GM23338 (cell line): ENCODE measurements at regions not wholly inside any gene's neighbourhood (a gene's known extent, or its start where the extent isn't known, plus 50 kb on each side); places are given as distances from the start of the nearest gene placed in this dataset.

ENCODE experiments used
- ATAC-seq: fragments of 200-7000 bp; cut with Tn5 transposase; 3 replicates; pipeline ENCODE4 v1.9.1; 2020
- DNase-seq: peaks from one replicate; pipeline ENCODE4 v3.0.0-alpha.2; 2015; ENCODE audit warnings: low spot score
- H2AFZ ChIP-seq: fragments of 200-600 bp; sonication (generic); 2 replicates; pipeline ENCODE4 v1.8.0; 2016; ENCODE audit warnings: antibody characterized with exemption, mild to moderate bottlenecking, moderate library complexity
- H3F3A ChIP-seq: fragments of 200-600 bp; sonication (generic); replicated peaks from 2 replicates; pipeline ENCODE4 v1.8.0; 2017; ENCODE audit warnings: antibody characterized with exemption, mixed run types, low read depth
- H3K27ac ChIP-seq: fragments of 200-600 bp; sonication (generic); 2 replicates; pipeline ENCODE4 v1.6.1; 2016; ENCODE audit warnings: low read depth
- H3K27me3 ChIP-seq: fragments of 200-600 bp; sonication (generic); 2 replicates; pipeline ENCODE4 v1.8.0; 2016; ENCODE audit warnings: mild to moderate bottlenecking, mixed run types, moderate library complexity; ENCODE audit not compliant: insufficient read depth
- H3K36me3 ChIP-seq: fragments of 200-600 bp; sonication (generic); 2 replicates; pipeline ENCODE4 v1.8.0; 2016; ENCODE audit warnings: mild to moderate bottlenecking; ENCODE audit not compliant: insufficient read depth
- H3K4me1 ChIP-seq: fragments of 200-600 bp; sonication (generic); 2 replicates; pipeline ENCODE4 v1.8.0; 2016; ENCODE audit warnings: mild to moderate bottlenecking, moderate library complexity; ENCODE audit not compliant: insufficient read depth
- H3K4me2 ChIP-seq: fragments of 200-600 bp; sonication (generic); 2 replicates; pipeline ENCODE4 v1.7.1; 2017; ENCODE audit warnings: mixed run types
- H3K4me3 ChIP-seq: fragments of 200-600 bp; sonication (generic); 2 replicates; pipeline ENCODE4 v1.6.1; 2016; ENCODE audit warnings: mixed run types
- H3K79me2 ChIP-seq: fragments of 200-600 bp; sonication (generic); replicated peaks from 2 replicates; pipeline ENCODE4 v1.8.0; 2017; ENCODE audit warnings: mild to moderate bottlenecking; ENCODE audit not compliant: insufficient read depth
- H3K9me2 ChIP-seq: fragments of 200-600 bp; sonication (generic); 2 replicates; pipeline ENCODE4 v1.8.0; 2017; ENCODE audit not compliant: insufficient read depth
- H4K20me1 ChIP-seq: fragments of 200-600 bp; sonication (generic); replicated peaks from 2 replicates; pipeline ENCODE4 v1.8.0; 2017; ENCODE audit warnings: mild to moderate bottlenecking; ENCODE audit not compliant: insufficient read depth
- H3K27ac Mint-ChIP-seq: 2 replicates; pipeline ENCODE4 v1.8.0; 2020; ENCODE audit warnings: inconsistent platforms, mild to moderate bottlenecking, moderate library complexity, mixed read lengths
- H3K27me3 Mint-ChIP-seq: 3 replicates; pipeline ENCODE4 v1.8.0; 2022; ENCODE audit warnings: low read depth, mild to moderate bottlenecking, moderate library complexity, mixed read lengths, inconsistent platforms; ENCODE audit not compliant: insufficient read depth, poor library complexity
- H3K36me3 Mint-ChIP-seq: 3 replicates; pipeline ENCODE4 v1.8.0; 2021; ENCODE audit warnings: low read depth, mild to moderate bottlenecking, inconsistent platforms, moderate library complexity, mixed read lengths
- H3K4me1 Mint-ChIP-seq: 3 replicates; pipeline ENCODE4 v1.8.0; 2020; ENCODE audit warnings: mild to moderate bottlenecking, inconsistent platforms, mixed read lengths
- H3K4me3 Mint-ChIP-seq: 3 replicates; pipeline ENCODE4 v1.8.0; 2021; ENCODE audit warnings: moderate library complexity, mild to moderate bottlenecking, inconsistent platforms, mixed read lengths
- H3K9me3 Mint-ChIP-seq: 3 replicates; pipeline ENCODE4 v1.8.0; 2020; ENCODE audit warnings: moderate library complexity, mild to moderate bottlenecking, inconsistent platforms, mixed read lengths
- CREB1 ChIP-seq: fragments of 250-450 bp; sonication (Bioruptor Pico); IDR thresholded peaks from 2 replicates; pipeline ENCODE4 v1.5.0; 2020; ENCODE audit warnings: low read depth, mild to moderate bottlenecking, moderate library complexity
- CTCF ChIP-seq, 2 experiments: fragments of 200-600 bp in 1 of 2; sonication (generic) in 1 of 2; conservative IDR thresholded peaks; 2 replicates each; pipeline versions ENCODE4 v1.5.1 to v1.6.1; 2016 to 2017; ENCODE audit warnings: antibody characterized with exemption in 2 of 2, low read depth in 2 of 2, mild to moderate bottlenecking in 2 of 2, moderate library complexity in 1 of 2
- ETS1 ChIP-seq: IDR thresholded peaks from 2 replicates; pipeline ENCODE4 v1.6.1; 2016; ENCODE audit warnings: antibody characterized with exemption
- EZH2 ChIP-seq: fragments of 200-600 bp; sonication (generic); IDR thresholded peaks from one replicate; pipeline ENCODE4 v1.8.0; 2017; ENCODE audit warnings: antibody characterized with exemption, mild to moderate bottlenecking, low read depth; ENCODE audit not compliant: unreplicated experiment
- EZH2phosphoT487 ChIP-seq: fragments of 200-600 bp; sonication (generic); IDR thresholded peaks from one replicate; pipeline ENCODE4 v1.8.1; 2018; ENCODE audit warnings: antibody characterized with exemption; ENCODE audit not compliant: unreplicated experiment
- JUNB ChIP-seq: IDR thresholded peaks from one replicate; pipeline ENCODE4 v1.6.1; 2016; ENCODE audit warnings: antibody characterized with exemption; ENCODE audit not compliant: unreplicated experiment
- NANOG ChIP-seq: IDR thresholded peaks from 2 replicates; pipeline ENCODE4 v1.6.1; 2016; ENCODE audit warnings: antibody characterized with exemption, borderline replicate concordance
- POLR2AphosphoS5 ChIP-seq: IDR thresholded peaks from 2 replicates; pipeline ENCODE4 v1.6.1; 2016; ENCODE audit warnings: antibody characterized with exemption, low read depth
- REST ChIP-seq: IDR thresholded peaks from one replicate; pipeline ENCODE4 v1.6.1; 2018; ENCODE audit warnings: antibody characterized with exemption; ENCODE audit not compliant: unreplicated experiment
- STAT1 ChIP-seq: IDR thresholded peaks from one replicate; pipeline ENCODE4 v1.6.1; 2016; ENCODE audit warnings: antibody characterized with exemption; ENCODE audit not compliant: unreplicated experiment
- ZNF114 ChIP-seq: fragments of 250-450 bp; sonication (Bioruptor Pico); IDR thresholded peaks from 2 replicates; pipeline ENCODE4 v1.5.0; 2020; ENCODE audit warnings: mild to moderate bottlenecking, moderate library complexity
- ZNF331 ChIP-seq: fragments of 250-450 bp; sonication (Bioruptor Pico); IDR thresholded peaks from 2 replicates; pipeline ENCODE4 v1.5.0; 2020; ENCODE audit warnings: low read depth, mild to moderate bottlenecking, moderate library complexity
- ZNF462 ChIP-seq: fragments of 250-450 bp; sonication (Bioruptor Pico); IDR thresholded peaks from 2 replicates; pipeline ENCODE4 v1.5.0; 2020; ENCODE audit warnings: mild to moderate bottlenecking, moderate library complexity

GRCh38 chr5:173801006-173801405 lies 87.1 kb upstream of the CPEB4 start:
- Mint-ChIP-seq H3K36me3 (no peaks in the 10 kb centered on the region), H3K9me3 (peaks cover 4% of the 10 kb centered on the region; the same call in 1 of the 3 replicates), H3K4me1 (no peaks in the 10 kb centered on the region; the same call in 2 of the 3 replicates), H3K27me3 (peaks cover 2% of the 10 kb centered on the region), H3K27ac (no peak overlapping the region), H3K4me3 (no peak overlapping the region)
- no peaks in the 10 kb centered on the region for H3K9me2 ChIP-seq
- DNase-seq (no peak), ATAC-seq (no peak)
- H2AFZ ChIP-seq = no peak overlapping the region
- H3K27me3 ChIP-seq = no peaks in the 10 kb centered on the region
- H3K27ac ChIP-seq = no peak overlapping the region
- no peaks in the 10 kb centered on the region for H3K36me3 ChIP-seq
- TF ChIP-seq ZNF462 (no peak), ZNF114 (no peak), CTCF (conservative IDR thresholded peaks at IDR 0.05; ENCODE audit: low read depth in 2 of 2) (no peak), EZH2phosphoT487 (no peak), EZH2 (no peak), REST (no peak), JUNB (no peak), POLR2AphosphoS5 (no peak), CREB1 (CRISPR knock-in tag) (no peak), ZNF331 (CRISPR knock-in tag) (no peak), ETS1 (no peak), NANOG (no peak), STAT1 (no peak)
- no peaks in the 10 kb centered on the region for H3K79me2 ChIP-seq
- H3K4me2 ChIP-seq = no peak overlapping the region
- H4K20me1 ChIP-seq = no peaks in the 10 kb centered on the region
- no peaks in the 10 kb centered on the region for H3K4me1 ChIP-seq
- no peak overlapping the region for H3K4me3 ChIP-seq
- H3F3A ChIP-seq = no peaks in the 10 kb centered on the region
